ENCODE measurements at regions not wholly inside any gene's neighbourhood (a gene's known extent, or its start where the extent isn't known, plus 50 kb on each side); places are given as distances from the start of the nearest gene placed in this dataset.

DNA sequence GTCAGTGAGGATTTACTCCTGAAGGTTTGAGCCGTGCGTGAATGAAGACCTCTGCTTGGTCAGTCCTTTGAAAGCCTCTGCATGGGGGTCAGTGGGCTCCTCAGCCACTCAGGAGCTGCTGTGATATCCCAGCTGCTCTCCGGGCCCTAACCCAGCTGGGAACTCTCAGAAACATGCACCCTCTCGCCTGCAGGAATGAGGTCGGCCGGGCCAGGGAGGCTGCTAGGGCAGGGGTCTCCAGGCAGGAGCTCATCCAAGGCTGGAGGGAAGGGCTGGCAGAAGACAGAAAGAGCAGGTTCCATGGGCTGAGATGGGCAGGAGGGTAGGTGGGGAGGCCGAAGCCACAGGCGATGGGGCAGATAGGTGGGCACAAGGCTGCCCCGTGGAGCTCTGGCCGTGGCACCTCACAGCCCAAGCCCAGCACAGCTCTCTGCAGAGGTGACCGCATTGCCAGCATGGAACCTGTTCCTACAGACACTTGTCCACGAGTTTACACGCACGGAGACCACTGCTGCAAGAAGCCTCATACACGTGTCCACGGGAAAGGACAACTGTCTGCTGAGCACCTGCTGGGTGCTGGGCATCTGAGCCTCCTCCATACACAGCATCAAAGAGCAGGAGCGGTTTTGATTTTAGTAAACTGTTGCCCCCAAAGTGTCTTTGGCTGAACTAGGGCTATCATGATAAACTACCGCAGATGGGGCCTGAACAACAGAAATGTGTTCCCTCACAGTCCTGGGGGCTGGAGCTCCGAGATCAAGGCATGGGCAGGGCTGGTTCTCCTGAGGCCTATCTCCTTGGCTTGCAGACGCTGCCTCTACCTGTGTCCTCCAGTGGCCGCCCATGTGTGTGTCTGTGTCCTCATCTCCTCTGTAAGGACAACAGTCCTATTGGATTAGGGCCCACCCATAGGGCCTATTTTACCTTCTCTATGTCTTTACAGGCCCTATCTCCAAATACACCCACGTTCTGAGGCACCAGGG is 85.2 kb upstream of the ADAMTS2 start:
- Histone ChIP-seq H3K36me3 (ENCODE audit: control insufficient read depth in 3 of 3, insufficient read depth in 2 of 3, low read depth in 1 of 3, low read length in 3 of 3) (no peaks in the 10 kb centered on the region), H3K4me1 (ENCODE audit: control insufficient read depth in 3 of 3, insufficient read depth in 2 of 3, low read depth in 1 of 3, low read length in 2 of 3) (no peaks in the 10 kb centered on the region), H3K9me3 (ENCODE audit: control insufficient read depth in 2 of 2, insufficient read depth in 1 of 2, low read depth in 1 of 2, low read length in 1 of 2) (peaks cover 0 to 3% of the 10 kb centered on the region in 2 donors), H3K27me3 (ENCODE audit: control insufficient read depth in 3 of 3, insufficient read depth in 3 of 3, low read length in 3 of 3) (no peaks in the 10 kb centered on the region), H3K4me3 (ENCODE audit: low read depth in 1 of 3, low read length in 3 of 3) (no peak overlapping the region), H3K27ac (ENCODE audit: low read depth in 1 of 3, low read length in 2 of 3) (no peak overlapping the region)
- FAIRE-seq = no peak
- DNase-seq = no peak
- WGBS, 3 donors = 78 to 85% (median 82%) methylated on average over 20 to 22 of the region's 22 CpGs

- Histone ChIP-seq H3K27ac (ENCODE audit: low read depth in 1 of 3, low read length in 2 of 3) (no peak overlapping the region), H3K36me3 (ENCODE audit: control insufficient read depth in 3 of 3, insufficient read depth in 2 of 3, low read depth in 1 of 3, low read length in 3 of 3) (no peaks in the 10 kb centered on the region), H3K4me1 (ENCODE audit: control insufficient read depth in 3 of 3, insufficient read depth in 2 of 3, low read depth in 1 of 3, low read length in 2 of 3) (no peaks in the 10 kb centered on the region), H3K4me3 (ENCODE audit: low read depth in 1 of 3, low read length in 3 of 3) (no peak overlapping the region), H3K27me3 (ENCODE audit: control insufficient read depth in 3 of 3, insufficient read depth in 3 of 3, low read length in 3 of 3) (no peaks in the 10 kb centered on the region), H3K9me3 (ENCODE audit: control insufficient read depth in 2 of 2, insufficient read depth in 1 of 2, low read depth in 1 of 2, low read length in 1 of 2) (no peaks in the 10 kb centered on the region)
- FAIRE-seq = no peak
- no peak for DNase-seq
- WGBS, 3 donors = 84 to 86% (median 86%) methylated on average over 18 to 21 of the region's 21 CpGs
Observed at GRCh38 chr5:179427676-179428056, 82.4 kb upstream of the ADAMTS2 start.

GRCh38 chr5:179427032-179427675 is 81.9 kb upstream of the ADAMTS2 start:
- Histone ChIP-seq H3K4me3 (ENCODE audit: low read depth in 1 of 3, low read length in 3 of 3) (no peak overlapping the region), H3K36me3 (ENCODE audit: control insufficient read depth in 3 of 3, insufficient read depth in 2 of 3, low read depth in 1 of 3, low read length in 3 of 3) (no peaks in the 10 kb centered on the region), H3K4me1 (ENCODE audit: control insufficient read depth in 3 of 3, insufficient read depth in 2 of 3, low read depth in 1 of 3, low read length in 2 of 3) (no peaks in the 10 kb centered on the region), H3K27ac (ENCODE audit: low read depth in 1 of 3, low read length in 2 of 3) (no peak overlapping the region), H3K9me3 (ENCODE audit: control insufficient read depth in 2 of 2, insufficient read depth in 1 of 2, low read depth in 1 of 2, low read length in 1 of 2) (no peaks in the 10 kb centered on the region), H3K27me3 (ENCODE audit: control insufficient read depth in 3 of 3, insufficient read depth in 3 of 3, low read length in 3 of 3) (no peaks in the 10 kb centered on the region)
- FAIRE-seq (no peak), DNase-seq (no peak)
- 72 to 78% (median 75%) methylated on average over 28 of the region's 28 CpGs for WGBS, 3 donors

DNA sequence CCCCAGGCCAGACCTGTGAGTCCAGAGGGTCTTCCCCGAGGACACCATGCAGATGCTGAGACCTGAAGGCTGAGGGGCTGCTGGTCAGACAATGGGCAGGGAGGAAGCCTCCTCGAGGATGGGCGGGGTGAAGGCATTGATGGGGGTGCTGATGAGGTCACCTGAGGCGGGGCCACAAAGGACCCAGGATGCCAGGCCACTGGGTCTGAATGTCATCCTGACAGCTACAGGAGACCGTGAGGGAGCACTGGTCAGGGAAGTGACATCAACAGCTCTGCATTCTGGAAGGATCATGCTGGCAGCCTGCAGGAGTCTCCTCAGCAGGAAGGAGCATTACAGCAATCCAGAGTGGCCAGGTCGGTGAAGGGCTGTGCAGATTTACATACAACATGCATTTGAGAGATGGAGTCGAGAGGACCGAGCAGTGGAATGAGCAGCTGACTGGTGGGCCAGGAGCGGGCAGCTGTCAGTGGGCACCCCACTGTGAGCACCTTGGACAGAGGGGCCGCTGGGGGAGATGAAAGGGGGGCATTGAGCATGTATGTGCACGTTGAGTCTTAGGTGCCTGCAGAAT is 77.7 kb upstream of the ADAMTS2 start:
- Histone ChIP-seq H3K9me3 (ENCODE audit: control insufficient read depth in 2 of 2, insufficient read depth in 1 of 2, low read depth in 1 of 2, low read length in 1 of 2) (no peaks in the 10 kb centered on the region), H3K27me3 (ENCODE audit: control insufficient read depth in 3 of 3, insufficient read depth in 3 of 3, low read length in 3 of 3) (no peaks in the 10 kb centered on the region), H3K4me1 (ENCODE audit: control insufficient read depth in 3 of 3, insufficient read depth in 2 of 3, low read depth in 1 of 3, low read length in 2 of 3) (no peaks in the 10 kb centered on the region), H3K4me3 (ENCODE audit: low read depth in 1 of 3, low read length in 3 of 3) (no peak overlapping the region), H3K27ac (ENCODE audit: low read depth in 1 of 3, low read length in 2 of 3) (no peak overlapping the region), H3K36me3 (ENCODE audit: control insufficient read depth in 3 of 3, insufficient read depth in 2 of 3, low read depth in 1 of 3, low read length in 3 of 3) (no peaks in the 10 kb centered on the region)
- 61 to 70% (median 65%) methylated on average over 11 of the region's 11 CpGs for WGBS, 3 donors
- FAIRE-seq = no peak
- no peak for DNase-seq

DNA sequence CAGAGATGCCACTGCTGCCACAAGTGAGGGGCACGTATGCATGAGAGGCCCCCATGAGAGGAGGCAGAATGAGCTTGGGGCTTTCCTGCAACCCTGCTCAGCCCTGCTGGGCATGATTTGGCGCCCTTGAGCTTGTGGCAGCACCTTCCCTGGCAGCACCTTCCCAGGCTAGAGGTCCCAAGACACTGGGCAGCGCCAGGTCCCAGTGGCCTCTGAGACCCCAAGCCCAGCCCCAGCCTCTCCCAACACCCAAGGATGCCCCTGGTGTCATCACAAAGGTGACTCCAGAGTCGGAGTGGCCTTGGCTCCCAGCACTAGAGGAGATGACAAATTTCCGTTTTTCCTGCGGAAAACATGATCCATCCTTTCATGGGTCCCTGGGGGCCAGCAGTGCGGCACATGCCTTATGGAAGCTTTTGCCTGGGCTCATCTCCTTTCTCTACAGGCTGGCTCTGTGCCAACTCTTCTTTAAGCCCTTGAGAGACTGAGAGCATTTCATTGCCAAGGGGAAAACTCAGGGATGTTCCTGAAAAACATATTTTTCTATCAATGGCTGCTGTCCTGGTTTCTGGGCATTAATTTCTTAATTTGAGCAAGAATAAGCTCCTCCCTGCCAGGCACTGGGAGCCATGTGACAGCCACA is 77.1 kb upstream of the ADAMTS2 start:
- no peak for DNase-seq
- no peaks in the 10 kb centered on the region for H3K4me1 ChIP-seq (ENCODE audit: control insufficient read depth in 3 of 3, insufficient read depth in 2 of 3, low read depth in 1 of 3, low read length in 2 of 3)
- WGBS, 3 donors = 65 to 76% (median 66%) methylated on average over 7 of the region's 7 CpGs
- H3K4me3 ChIP-seq (ENCODE audit: low read depth in 1 of 3, low read length in 3 of 3) = no peak overlapping the region
- no peaks in the 10 kb centered on the region for H3K9me3 ChIP-seq (ENCODE audit: control insufficient read depth in 2 of 2, insufficient read depth in 1 of 2, low read depth in 1 of 2, low read length in 1 of 2)
- H3K27ac ChIP-seq (ENCODE audit: low read depth in 1 of 3, low read length in 2 of 3) = no peak overlapping the region
- H3K27me3 ChIP-seq (ENCODE audit: control insufficient read depth in 3 of 3, insufficient read depth in 3 of 3, low read length in 3 of 3) = peaks cover 0 to 2% (median 0%) of the 10 kb centered on the region in 3 donors
- FAIRE-seq = no peak
- no peaks in the 10 kb centered on the region for H3K36me3 ChIP-seq (ENCODE audit: control insufficient read depth in 3 of 3, insufficient read depth in 2 of 3, low read depth in 1 of 3, low read length in 3 of 3)

DNA sequence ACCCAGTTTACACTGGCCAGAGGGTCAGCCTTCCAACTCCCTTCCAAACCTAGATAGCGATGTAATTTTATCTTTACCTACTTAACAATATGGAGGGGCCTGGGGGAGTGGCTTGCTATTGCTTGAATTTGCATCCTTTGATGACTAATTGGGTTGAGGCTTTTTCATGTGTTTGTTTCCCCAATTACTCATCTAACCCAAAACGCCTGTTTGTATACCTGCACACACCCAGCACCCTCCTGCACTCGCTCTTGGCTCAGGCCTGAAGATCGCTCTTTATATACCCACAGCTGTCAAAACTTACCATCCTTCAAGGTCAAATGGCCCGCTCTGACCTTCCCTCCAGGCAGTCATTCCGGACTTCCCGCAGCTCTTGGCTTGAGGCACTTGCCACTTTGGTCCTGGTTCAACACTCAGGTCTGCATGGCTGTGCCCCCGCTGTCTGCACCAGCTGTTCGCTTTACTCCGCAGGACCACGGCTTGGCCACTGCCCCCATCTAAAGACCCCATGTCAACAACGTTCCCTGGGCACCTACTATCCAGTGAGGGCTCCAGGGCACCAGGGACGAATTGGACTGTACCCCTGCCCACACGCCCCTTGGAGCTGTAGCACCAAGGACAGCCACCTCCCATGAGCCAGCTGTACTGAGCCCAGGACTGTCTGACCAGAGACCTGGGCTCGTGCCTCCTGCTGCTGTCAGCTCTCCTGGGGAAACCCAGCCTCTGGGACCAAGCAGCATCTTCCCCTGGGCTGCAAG is 76.1 kb upstream of the ADAMTS2 start:
- 66 to 77% (median 71%) methylated on average over 15 of the region's 15 CpGs for WGBS, 3 donors
- Histone ChIP-seq H3K36me3 (ENCODE audit: control insufficient read depth in 3 of 3, insufficient read depth in 2 of 3, low read depth in 1 of 3, low read length in 3 of 3) (no peaks in the 10 kb centered on the region), H3K4me1 (ENCODE audit: control insufficient read depth in 3 of 3, insufficient read depth in 2 of 3, low read depth in 1 of 3, low read length in 2 of 3) (no peaks in the 10 kb centered on the region), H3K9me3 (ENCODE audit: control insufficient read depth in 2 of 2, insufficient read depth in 1 of 2, low read depth in 1 of 2, low read length in 1 of 2) (no peaks in the 10 kb centered on the region), H3K27me3 (ENCODE audit: control insufficient read depth in 3 of 3, insufficient read depth in 3 of 3, low read length in 3 of 3) (peaks cover 0 to 2% (median 0%) of the 10 kb centered on the region in 3 donors), H3K27ac (ENCODE audit: low read depth in 1 of 3, low read length in 2 of 3) (no peak overlapping the region), H3K4me3 (ENCODE audit: low read depth in 1 of 3, low read length in 3 of 3) (no peak overlapping the region)
- DNase-seq (no peak), FAIRE-seq (no peak)

- Histone ChIP-seq H3K27me3 (ENCODE audit: control insufficient read depth in 3 of 3, insufficient read depth in 3 of 3, low read length in 3 of 3) (peaks cover 0 to 2% (median 0%) of the 10 kb centered on the region in 3 donors), H3K27ac (ENCODE audit: low read depth in 1 of 3, low read length in 2 of 3) (no peak overlapping the region), H3K4me1 (ENCODE audit: control insufficient read depth in 3 of 3, insufficient read depth in 2 of 3, low read depth in 1 of 3, low read length in 2 of 3) (no peaks in the 10 kb centered on the region), H3K9me3 (ENCODE audit: control insufficient read depth in 2 of 2, insufficient read depth in 1 of 2, low read depth in 1 of 2, low read length in 1 of 2) (no peaks in the 10 kb centered on the region), H3K36me3 (ENCODE audit: control insufficient read depth in 3 of 3, insufficient read depth in 2 of 3, low read depth in 1 of 3, low read length in 3 of 3) (no peaks in the 10 kb centered on the region), H3K4me3 (ENCODE audit: low read depth in 1 of 3, low read length in 3 of 3) (no peak overlapping the region)
- no peak for FAIRE-seq
- no peak for DNase-seq
- 52 to 71% (median 67%) methylated on average over 8 of the region's 8 CpGs for WGBS, 3 donors
Observed at GRCh38 chr5:179420476-179420875, 75.2 kb upstream of the ADAMTS2 start.

DNA sequence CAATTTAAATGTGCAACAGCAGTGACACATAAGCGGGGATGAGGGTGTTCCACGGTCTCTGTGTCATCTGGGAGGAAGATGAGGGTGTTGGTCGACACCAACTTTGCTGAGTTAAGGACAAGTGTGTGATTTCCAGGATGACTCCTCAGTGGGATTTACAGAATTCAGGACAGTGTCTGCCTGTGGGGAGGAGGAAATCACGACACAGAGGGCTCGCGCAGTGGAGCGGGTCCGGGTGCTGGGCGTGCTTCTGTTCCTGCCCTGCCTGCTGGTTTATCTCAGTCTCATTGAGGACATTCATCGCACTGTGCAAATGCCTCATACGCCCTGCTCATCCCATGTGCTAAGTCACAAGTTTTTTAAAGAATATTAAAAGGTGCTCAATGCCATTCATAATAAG is 73.7 kb upstream of the ADAMTS2 start:
- no peaks in the 10 kb centered on the region for H3K9me3 ChIP-seq (ENCODE audit: control insufficient read depth in 2 of 2, insufficient read depth in 1 of 2, low read depth in 1 of 2, low read length in 1 of 2)
- FAIRE-seq = no peak
- WGBS, 3 donors = 72 to 77% (median 73%) methylated on average over 11 of the region's 11 CpGs
- no peaks in the 10 kb centered on the region for H3K4me1 ChIP-seq (ENCODE audit: control insufficient read depth in 3 of 3, insufficient read depth in 2 of 3, low read depth in 1 of 3, low read length in 2 of 3)
- H3K36me3 ChIP-seq (ENCODE audit: control insufficient read depth in 3 of 3, insufficient read depth in 2 of 3, low read depth in 1 of 3, low read length in 3 of 3) = no peaks in the 10 kb centered on the region
- no peak overlapping the region for H3K4me3 ChIP-seq (ENCODE audit: low read depth in 1 of 3, low read length in 3 of 3)
- no peak overlapping the region for H3K27ac ChIP-seq (ENCODE audit: low read depth in 1 of 3, low read length in 2 of 3)
- H3K27me3 ChIP-seq (ENCODE audit: control insufficient read depth in 3 of 3, insufficient read depth in 3 of 3, low read length in 3 of 3) = peaks cover 0 to 2% (median 0%) of the 10 kb centered on the region in 3 donors
- no peak for DNase-seq

Data from small intestine (tissue), 7 donors.